NCI-H1105 treated with DMSO at 0.1 percent for 48 hours (cell line): ENCODE measurements at regions not wholly inside any gene's neighbourhood (a gene's known extent, or its start where the extent isn't known, plus 50 kb on each side); places are given as distances from the start of the nearest gene placed in this dataset.

Experiments used
- DNase-seq: peaks from one replicate; lab custom pipeline; 2025; lab: John Stamatoyannopoulos, UW

- no peak for DNase-seq
These were observed 175.0 kb upstream of the NCAM1 start for GRCh38 chr11:112786196-112786595.

- DNase-seq: no peak
These were observed 174.2 kb upstream of the NCAM1 start for GRCh38 chr11:112786886-112787530.

- DNase-seq: no peak
These were observed 171.7 kb upstream of the NCAM1 start for GRCh38 chr11:112789481-112789880.

- no peak for DNase-seq
These were observed 170.9 kb upstream of the NCAM1 start for GRCh38 chr11:112790286-112790685.

- no peak for DNase-seq
These were observed 169.2 kb upstream of the NCAM1 start for GRCh38 chr11:112792070-112792469.

- DNase-seq: no peak
These were observed 167.8 kb upstream of the NCAM1 start for GRCh38 chr11:112793416-112793815.

GRCh38 chr11:112794331-112794846 lies 166.8 kb upstream of the NCAM1 start:
- DNase-seq: no peak

GRCh38 chr11:112795142-112795815 lies 165.9 kb upstream of the NCAM1 start:
- no peak for DNase-seq

- DNase-seq: no peak
These were observed 165.1 kb upstream of the NCAM1 start for GRCh38 chr11:112795911-112796649.

- no peak for DNase-seq
These were observed 164.1 kb upstream of the NCAM1 start for GRCh38 chr11:112797092-112797491.

GRCh38 chr11:112797648-112798293 lies 163.4 kb upstream of the NCAM1 start:
- DNase-seq: no peak

- DNase-seq: no peak
These were observed 160.0 kb upstream of the NCAM1 start for GRCh38 chr11:112801025-112801816.

GRCh38 chr11:112801817-112802088 lies 159.5 kb upstream of the NCAM1 start:
- DNase-seq: no peak

- DNase-seq: peak; percentile 69
These were observed 155.6 kb upstream of the NCAM1 start for GRCh38 chr11:112805658-112806057.

GRCh38 chr11:112806256-112806655 lies 155.0 kb upstream of the NCAM1 start:
- no peak for DNase-seq

- no peak for DNase-seq
These were observed 154.3 kb upstream of the NCAM1 start for GRCh38 chr11:112806876-112807275.

- no peak for DNase-seq
These were observed 151.8 kb upstream of the NCAM1 start for GRCh38 chr11:112809429-112809828.

GRCh38 chr11:112810951-112811350 lies 150.3 kb upstream of the NCAM1 start:
- no peak for DNase-seq

GRCh38 chr11:112811783-112812182 lies 149.4 kb upstream of the NCAM1 start:
- no peak for DNase-seq

- no peak for DNase-seq
These were observed 148.5 kb upstream of the NCAM1 start for GRCh38 chr11:112812729-112813128.

GRCh38 chr11:112814168-112814567 lies 147.1 kb upstream of the NCAM1 start:
- DNase-seq: no peak

- DNase-seq: no peak
These were observed 143.8 kb upstream of the NCAM1 start for GRCh38 chr11:112817376-112817775.
